ENCODE measurements at regions not wholly inside any gene's neighbourhood (a gene's known extent, or its start where the extent isn't known, plus 50 kb on each side); places are given as distances from the start of the nearest gene placed in this dataset.

- H3K9ac ChIP-seq (ENCODE audit: insufficient read depth, low read length, poor library complexity, severe bottlenecking): no peak overlapping the region
- no peaks in the 10 kb centered on the region for H4K20me1 ChIP-seq (ENCODE audit: insufficient read depth, low read length)
- no peaks in the 10 kb centered on the region for H3K4me1 Mint-ChIP-seq
- no peak overlapping the region for H3K4me3 Mint-ChIP-seq
- H3K27ac Mint-ChIP-seq: no peak overlapping the region
- no peak overlapping the region for H3K27ac ChIP-seq (ENCODE audit: low read depth in 1 of 2, low read length in 2 of 2)
- H3K27me3 Mint-ChIP-seq (ENCODE audit: low read depth in 3 of 3): no peaks in the 10 kb centered on the region
- no peak overlapping the region for H3K4me3 ChIP-seq (replicated peaks in 1 of 3; ENCODE audit: low read depth in 2 of 3, low read length in 3 of 3)
- no CpG with 5 or more reads among the region's 1 CpG for WGBS (ENCODE audit: insufficient coverage)
- no peaks in the 10 kb centered on the region for H3K79me2 ChIP-seq (ENCODE audit: insufficient read depth, low read length)
- no peaks in the 10 kb centered on the region for H3K27me3 ChIP-seq (ENCODE audit: control insufficient read depth in 2 of 2, insufficient read depth in 2 of 2, low read length in 2 of 2)
- peaks cover 0 to 10% (median 2%) of the 10 kb centered on the region in 7 donors for H3K9me3 Mint-ChIP-seq
- H2AFZ ChIP-seq (ENCODE audit: insufficient read depth, low read depth, low read length, poor library complexity, severe bottlenecking): no peak overlapping the region
- H3K4me1 ChIP-seq (ENCODE audit: control insufficient read depth in 1 of 2, insufficient read depth in 2 of 2, low read length in 2 of 2): no peaks in the 10 kb centered on the region
- TF ChIP-seq CTCF (IDR thresholded peaks at IDR 0.05): no peak
- H3K9me3 ChIP-seq (replicated peaks in 1 of 2; ENCODE audit: control insufficient read depth in 1 of 2, insufficient read depth in 1 of 2, low read length in 2 of 2): no peaks in the 10 kb centered on the region
- intact Hi-C loops (cut with micrococcal nuclease): no loop called here
- H3K4me2 ChIP-seq (replicated peaks; ENCODE audit: extremely low read depth, low read length, poor library complexity, severe bottlenecking): no peak overlapping the region
- DNase-seq: no peak
- no peaks in the 10 kb centered on the region for H3K36me3 Mint-ChIP-seq
- H3K36me3 ChIP-seq (replicated peaks in 1 of 2; ENCODE audit: control insufficient read depth in 1 of 2, insufficient read depth in 2 of 2, low read length in 2 of 2): no peaks in the 10 kb centered on the region
Measured at GRCh38 chr11:97902828-97903227, 1117.9 kb upstream of the CNTN5 start.

- H2AFZ ChIP-seq (ENCODE audit: insufficient read depth, low read depth, low read length, poor library complexity, severe bottlenecking): no peak overlapping the region
Measured at GRCh38 chr11:97905101-97905500, 1115.6 kb upstream of the CNTN5 start.

More at GRCh38 chr11:97905101-97905500, 1115.6 kb upstream of the CNTN5 start:
- intact Hi-C loops (cut with micrococcal nuclease): no loop called here
- peaks cover 0 to 3% of the 10 kb centered on the region in 2 donors for H3K9me3 ChIP-seq (replicated peaks in 1 of 2; ENCODE audit: control insufficient read depth in 1 of 2, insufficient read depth in 1 of 2, low read length in 2 of 2)
- H3K9me3 Mint-ChIP-seq: peaks cover 0 to 6% (median 0%) of the 10 kb centered on the region in 7 donors
- H3K27ac Mint-ChIP-seq: no peak overlapping the region
- H3K4me3 ChIP-seq (replicated peaks in 1 of 3; ENCODE audit: low read depth in 2 of 3, low read length in 3 of 3): no peak overlapping the region
- no peaks in the 10 kb centered on the region for H3K27me3 Mint-ChIP-seq (ENCODE audit: low read depth in 3 of 3)
- no peaks in the 10 kb centered on the region for H3K4me1 ChIP-seq (ENCODE audit: control insufficient read depth in 1 of 2, insufficient read depth in 2 of 2, low read length in 2 of 2)
- no peak overlapping the region for H3K9ac ChIP-seq (ENCODE audit: insufficient read depth, low read length, poor library complexity, severe bottlenecking)
- H3K36me3 Mint-ChIP-seq: no peaks in the 10 kb centered on the region
- H3K27ac ChIP-seq (ENCODE audit: low read depth in 1 of 2, low read length in 2 of 2): no peak overlapping the region
- no peaks in the 10 kb centered on the region for H3K4me1 Mint-ChIP-seq
- no peak for DNase-seq
- H3K36me3 ChIP-seq (replicated peaks in 1 of 2; ENCODE audit: control insufficient read depth in 1 of 2, insufficient read depth in 2 of 2, low read length in 2 of 2): no peaks in the 10 kb centered on the region
- H4K20me1 ChIP-seq (ENCODE audit: insufficient read depth, low read length): no peaks in the 10 kb centered on the region
- H3K4me3 Mint-ChIP-seq: no peak overlapping the region
- no peaks in the 10 kb centered on the region for H3K79me2 ChIP-seq (ENCODE audit: insufficient read depth, low read length)
- no peaks in the 10 kb centered on the region for H3K27me3 ChIP-seq (ENCODE audit: control insufficient read depth in 2 of 2, insufficient read depth in 2 of 2, low read length in 2 of 2)
- H3K4me2 ChIP-seq (replicated peaks; ENCODE audit: extremely low read depth, low read length, poor library complexity, severe bottlenecking): no peak overlapping the region
- TF ChIP-seq CTCF (IDR thresholded peaks at IDR 0.05): no peak

Data from CD14-positive monocyte (primary cell).